ENCODE measurements at regions not wholly inside any gene's neighbourhood (a gene's known extent, or its start where the extent isn't known, plus 50 kb on each side); places are given as distances from the start of the nearest gene placed in this dataset.
A peak's percentile ranks its signal among the peaks of the same experiment; 100 is the strongest.

GRCh38 chr10:133009218-133009950 lies 67.0 kb upstream of the CFAP46 start:
- peak; percentile 80 for DNase-seq
- intact Hi-C loops (cut with micrococcal nuclease) = no loop called here
- ATAC-seq = peak; percentile 89

- no peak for ATAC-seq
These were observed 66.4 kb upstream of the CFAP46 start for GRCh38 chr10:133008736-133009135.

GRCh38 chr10:133008196-133008595 lies 65.8 kb upstream of the CFAP46 start:
- no peak for DNase-seq
- intact Hi-C loops (cut with micrococcal nuclease) = no loop called here
- no peak for ATAC-seq

More at GRCh38 chr10:133008736-133009135, 66.4 kb upstream of the CFAP46 start:
- intact Hi-C loops (cut with micrococcal nuclease) = no loop called here
- no peak for DNase-seq

GRCh38 chr10:133007360-133007858 lies 65.0 kb upstream of the CFAP46 start:
- intact Hi-C loops (cut with micrococcal nuclease) = no loop called here
- no peak for ATAC-seq
- DNase-seq = no peak

- intact Hi-C loops (cut with micrococcal nuclease) = no loop called here
- DNase-seq = no peak
- no peak for ATAC-seq
These were observed 64.4 kb upstream of the CFAP46 start for GRCh38 chr10:133006806-133007205.

- DNase-seq (no peak), ATAC-seq (no peak)
- intact Hi-C loops (cut with micrococcal nuclease) = no loop called here
These were observed 63.8 kb upstream of the CFAP46 start for GRCh38 chr10:133006202-133006601.

- DNase-seq (no peak), ATAC-seq (no peak)
- intact Hi-C loops (cut with micrococcal nuclease) = no loop called here
These were observed 62.1 kb upstream of the CFAP46 start for GRCh38 chr10:133004478-133004877.

GRCh38 chr10:133003188-133003587 lies 60.8 kb upstream of the CFAP46 start:
- ATAC-seq (no peak), DNase-seq (no peak)
- intact Hi-C loops (cut with micrococcal nuclease) = no loop called here

GRCh38 chr10:133002685-133003084 lies 60.3 kb upstream of the CFAP46 start:
- DNase-seq (no peak), ATAC-seq (no peak)
- intact Hi-C loops (cut with micrococcal nuclease) = no loop called here

- no peak for ATAC-seq
- intact Hi-C loops (cut with micrococcal nuclease) = no loop called here
- DNase-seq = no peak
These were observed 58.7 kb upstream of the CFAP46 start for GRCh38 chr10:133001114-133001513.

GRCh38 chr10:133000648-133001047 lies 58.3 kb upstream of the CFAP46 start:
- intact Hi-C loops (cut with micrococcal nuclease) = no loop called here
- DNase-seq (no peak), ATAC-seq (no peak)

- intact Hi-C loops (cut with micrococcal nuclease) = no loop called here
- no peak for ATAC-seq
- no peak for DNase-seq
These were observed 55.3 kb upstream of the CFAP46 start for GRCh38 chr10:132997517-132998265.

- intact Hi-C loops (cut with micrococcal nuclease) = no loop called here
- ATAC-seq (no peak), DNase-seq (no peak)
These were observed 54.4 kb upstream of the CFAP46 start for GRCh38 chr10:132996603-132997343.

GRCh38 chr10:132995909-132996602 lies 53.7 kb upstream of the CFAP46 start:
- intact Hi-C loops (cut with micrococcal nuclease) = no loop called here
- ATAC-seq = no peak
- no peak for DNase-seq

- DNase-seq (no peak), ATAC-seq (no peak)
These were observed 52.4 kb upstream of the CFAP46 start for GRCh38 chr10:132994811-132995210.

GRCh38 chr10:132994185-132994796 lies 51.9 kb upstream of the CFAP46 start:
- ATAC-seq (no peak), DNase-seq (no peak)
- intact Hi-C loops (cut with micrococcal nuclease) = no loop called here

More at GRCh38 chr10:132994811-132995210, 52.4 kb upstream of the CFAP46 start:
- intact Hi-C loops (cut with micrococcal nuclease) = no loop called here

GRCh38 chr10:132993271-132994184 lies 51.2 kb upstream of the CFAP46 start:
- intact Hi-C loops (cut with micrococcal nuclease) = no loop called here
- no peak for DNase-seq

More at GRCh38 chr10:132993271-132994184, 51.2 kb upstream of the CFAP46 start:
- ATAC-seq = no peak

Data from left ventricle myocardium superior (tissue), 1 donor.